HS-27A (cell line): ENCODE measurements at regions not wholly inside any gene's neighbourhood (a gene's known extent, or its start where the extent isn't known, plus 50 kb on each side); places are given as distances from the start of the nearest gene placed in this dataset.
A peak's percentile ranks its signal among the peaks of the same experiment; 100 is the strongest.
"Not testable (repeated sequence)": the region's sequence is repeated elsewhere in the genome, so short reads cannot be mapped to it uniquely, and the experiment has no call there.

ENCODE experiments used
- DNase-seq: peaks from one replicate; pipeline ENCODE4 v3.0.0-alpha.2; 2012; ENCODE audit warnings: low read depth, missing footprints

DNA sequence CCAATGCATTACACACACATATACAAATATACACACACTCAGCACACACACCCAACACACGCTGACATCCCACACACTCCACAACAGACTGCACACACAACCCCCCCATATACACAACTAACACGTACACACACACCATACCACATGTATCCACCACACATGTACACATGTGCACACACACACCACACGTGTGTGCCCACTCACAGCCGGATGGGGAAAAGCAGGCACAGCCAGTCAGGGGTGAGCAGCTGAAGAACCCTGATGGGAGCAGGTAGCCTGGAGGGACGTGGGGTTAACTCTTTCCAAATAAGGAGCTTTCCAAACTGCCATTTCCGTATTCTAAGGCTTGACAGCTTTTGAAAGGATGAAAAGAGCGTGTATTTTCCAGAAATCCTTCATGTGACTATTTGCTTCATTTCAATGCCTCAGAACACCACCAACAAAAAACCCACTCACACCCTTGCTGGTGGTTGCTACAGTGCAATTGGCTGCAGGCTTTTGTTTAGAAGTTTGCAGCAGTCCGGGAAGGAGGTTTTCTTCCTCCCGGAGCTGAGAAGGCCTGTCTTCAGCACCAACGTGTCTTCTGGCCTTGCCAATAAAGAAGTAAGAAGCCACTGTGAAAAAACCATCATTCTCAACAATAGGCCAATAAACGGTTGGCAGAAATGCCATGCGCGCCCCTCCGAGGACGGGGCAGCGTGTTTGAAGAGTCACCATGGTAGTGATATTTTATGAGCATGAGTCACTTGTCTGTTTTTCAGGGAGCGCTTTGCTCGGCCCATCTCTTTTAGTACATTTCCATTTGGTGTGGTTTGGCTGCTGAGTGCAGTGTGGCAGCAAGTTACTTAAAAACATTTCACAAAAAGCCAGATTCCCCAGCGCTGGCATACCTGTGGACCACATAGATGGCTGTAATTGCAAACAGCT, 131.3 kb upstream of the GMDS start:
- peak; percentile 42 for DNase-seq

DNA sequence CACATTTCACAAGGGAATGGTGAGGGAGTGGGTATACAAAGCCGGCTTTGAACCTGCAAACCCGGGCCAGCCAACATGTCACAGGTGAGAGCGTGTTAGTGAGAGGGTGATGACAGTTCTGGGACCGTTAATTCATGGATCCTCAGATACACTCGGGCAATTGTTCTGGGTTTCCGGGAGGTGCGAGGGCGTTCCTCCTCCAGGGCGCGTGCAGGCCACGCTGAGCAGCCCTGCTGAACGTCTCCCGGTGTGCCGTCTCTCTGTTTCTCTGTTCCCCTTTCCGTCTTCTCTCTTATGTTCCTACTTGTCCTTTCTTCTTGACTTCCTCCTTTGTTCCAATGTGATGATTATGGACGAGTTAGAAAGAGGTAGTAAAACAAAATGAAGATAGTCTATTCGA, 130.0 kb upstream of the GMDS start:
- DNase-seq, result no peak

DNA sequence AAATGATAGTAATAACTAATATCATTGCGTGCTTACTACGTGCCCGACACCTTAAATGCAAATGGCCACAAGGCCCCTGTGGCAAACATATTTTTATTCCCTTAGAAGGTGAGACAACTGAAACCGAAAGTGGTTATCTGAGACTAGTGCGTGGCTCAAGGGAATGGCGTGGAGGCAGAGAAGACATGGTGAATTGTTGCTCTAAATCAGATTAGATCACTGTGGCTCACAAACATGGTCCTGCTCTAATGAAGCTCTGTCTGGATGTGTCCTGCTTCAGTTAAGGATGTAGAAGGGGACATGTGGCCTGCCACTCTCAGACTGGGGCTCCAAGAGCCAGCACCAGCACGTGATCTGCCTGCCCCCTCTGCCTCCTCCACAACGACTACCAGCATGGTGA, 124.2 kb upstream of the GMDS start:
- no peak for DNase-seq

DNA sequence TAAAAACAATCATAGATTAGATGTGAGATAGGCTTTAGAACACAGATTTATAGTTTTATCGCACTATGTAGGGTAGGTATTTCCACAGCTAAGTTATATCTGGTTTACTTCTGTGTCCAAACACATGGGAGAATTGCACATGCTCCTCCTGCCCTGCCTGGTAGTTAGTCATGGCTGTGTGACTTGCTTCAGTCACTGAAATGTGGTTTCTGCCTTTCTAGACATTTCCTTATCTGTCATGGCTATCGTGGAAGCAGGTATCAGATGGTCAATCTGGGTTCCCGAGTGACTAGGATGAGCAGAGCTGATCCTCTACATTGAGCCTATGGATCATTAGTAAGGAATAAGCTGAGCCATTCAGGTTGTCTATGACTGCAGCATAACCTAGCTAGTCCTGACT, 117.8 kb upstream of the GMDS start:
- DNase-seq, result no peak

DNA sequence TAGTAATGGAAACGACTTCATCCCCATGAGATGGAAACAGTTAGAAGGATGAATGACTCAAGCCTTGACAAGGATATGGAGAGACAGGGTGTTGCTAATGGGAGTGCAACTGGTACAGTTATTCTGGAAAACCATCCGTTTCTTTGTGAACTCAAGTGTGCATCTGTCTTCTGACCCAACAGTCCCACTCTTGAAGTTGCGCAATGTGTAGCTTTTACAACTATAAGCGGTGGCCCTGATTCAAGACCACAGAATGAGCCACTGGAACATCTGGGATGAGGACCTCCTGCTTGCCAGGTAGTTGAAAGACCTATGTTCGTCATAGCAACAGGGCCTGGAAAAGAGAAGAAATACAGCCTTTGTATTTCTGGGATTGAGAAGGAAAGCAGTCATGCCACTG, 115.8 kb upstream of the GMDS start:
- DNase-seq, result no peak

DNA sequence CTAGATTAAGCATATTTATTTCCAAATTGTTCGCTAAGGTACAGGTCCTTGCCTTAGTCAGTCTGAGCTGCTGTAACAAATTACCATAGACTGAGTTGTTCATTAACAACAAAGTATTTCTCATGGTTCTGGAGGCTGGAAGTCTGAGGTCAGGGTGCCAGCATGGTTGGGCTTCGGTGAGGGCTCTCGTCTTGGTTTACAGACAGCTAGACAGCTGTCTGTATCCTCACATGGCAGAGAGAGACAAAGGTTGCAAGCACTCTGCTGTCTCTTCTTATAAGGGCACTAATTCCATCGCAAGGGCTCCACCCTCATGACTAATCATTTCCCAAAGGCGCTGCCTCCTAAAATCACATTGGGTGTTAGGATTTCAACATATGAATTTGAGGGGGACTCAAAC, 115.3 kb upstream of the GMDS start:
- no peak for DNase-seq

DNA sequence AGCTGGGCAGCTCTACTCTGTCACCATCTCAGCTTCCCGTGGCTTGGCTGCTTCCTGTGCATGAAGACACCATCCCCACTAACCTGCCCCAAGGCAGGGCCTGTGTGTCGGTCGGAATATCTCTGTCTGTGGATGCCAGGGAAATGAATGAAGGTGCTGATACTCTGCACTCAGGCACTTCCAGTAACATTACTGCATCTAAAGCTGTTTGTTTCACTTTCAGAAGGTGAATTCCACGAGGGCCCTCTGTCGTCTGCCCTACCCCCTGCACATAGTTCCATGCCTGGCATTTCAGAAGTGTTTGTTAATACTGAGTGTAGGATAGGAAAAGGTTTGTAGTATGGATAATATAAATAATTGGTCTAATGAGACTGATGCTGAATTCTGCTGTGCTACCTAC, 114.7 kb upstream of the GMDS start:
- no peak for DNase-seq

DNA sequence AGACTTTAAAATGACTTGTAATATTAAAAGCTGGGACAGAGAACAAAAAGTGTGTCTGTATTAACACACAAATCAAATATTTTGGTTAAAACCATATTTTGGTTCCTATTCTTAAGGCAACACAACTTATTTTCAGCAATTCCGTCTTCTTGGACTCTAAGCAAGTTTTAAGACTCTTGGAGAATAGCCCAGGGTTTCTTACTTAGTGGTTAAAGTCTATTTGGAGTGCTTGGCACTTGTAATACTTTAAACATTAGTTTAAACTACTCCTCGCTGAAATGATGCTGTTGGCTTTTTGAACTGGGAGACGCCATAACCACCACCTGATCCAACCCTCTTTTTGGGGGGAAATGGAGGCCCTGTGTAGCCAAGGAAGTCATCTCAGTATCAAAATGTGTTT, 109.7 kb upstream of the GMDS start:
- no peak for DNase-seq

DNA sequence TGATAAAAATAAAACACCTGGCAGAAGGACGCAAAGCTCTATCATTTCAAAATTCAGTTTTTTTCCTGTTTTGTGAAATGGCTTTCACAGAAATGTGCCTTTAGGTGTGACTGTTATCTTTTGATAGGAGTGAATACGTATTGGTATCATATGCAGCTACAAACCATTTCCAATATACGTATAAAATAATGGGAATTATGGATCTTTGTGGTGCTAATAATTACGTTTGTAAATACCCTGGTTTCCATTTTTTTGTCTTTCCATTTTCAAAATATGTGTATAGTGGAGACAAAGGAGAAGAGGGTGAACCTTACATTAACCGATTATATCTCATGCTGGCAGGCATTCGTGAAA, 108.7 kb upstream of the GMDS start:
- no peak for DNase-seq

DNA sequence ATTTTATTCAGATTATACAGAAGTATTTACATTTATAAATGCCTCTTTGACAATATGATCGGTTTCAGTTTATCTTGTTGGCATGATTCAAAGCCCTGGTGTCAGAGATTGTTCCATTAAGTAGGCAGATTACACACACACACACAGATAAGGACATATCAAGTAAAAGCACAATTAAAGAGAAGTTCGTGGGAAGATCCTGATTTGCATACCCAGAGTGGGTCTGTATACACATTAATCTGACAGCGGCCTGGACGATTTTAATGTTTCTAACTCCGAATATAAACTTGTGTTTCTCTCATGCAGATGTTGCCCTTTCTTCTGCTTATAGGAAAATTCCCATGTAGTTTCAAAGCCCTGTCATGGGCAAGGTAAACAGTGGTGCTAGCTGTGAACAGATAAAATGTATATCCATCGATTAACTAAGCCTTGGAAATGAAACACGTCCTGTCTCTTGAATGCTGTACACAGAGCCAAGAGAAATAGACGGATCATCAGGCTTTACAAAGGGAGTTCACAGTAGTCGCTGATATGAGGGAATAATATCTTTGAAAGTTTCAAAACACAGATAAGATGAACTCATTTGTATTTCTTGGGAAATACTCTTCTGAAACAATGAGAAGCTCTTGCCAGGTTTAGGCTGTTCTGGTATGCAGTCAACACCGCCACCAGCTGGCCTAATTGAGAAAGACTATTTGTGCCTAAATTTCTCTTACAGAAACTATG, 108.2 kb upstream of the GMDS start:
- DNase-seq, result no peak

DNA sequence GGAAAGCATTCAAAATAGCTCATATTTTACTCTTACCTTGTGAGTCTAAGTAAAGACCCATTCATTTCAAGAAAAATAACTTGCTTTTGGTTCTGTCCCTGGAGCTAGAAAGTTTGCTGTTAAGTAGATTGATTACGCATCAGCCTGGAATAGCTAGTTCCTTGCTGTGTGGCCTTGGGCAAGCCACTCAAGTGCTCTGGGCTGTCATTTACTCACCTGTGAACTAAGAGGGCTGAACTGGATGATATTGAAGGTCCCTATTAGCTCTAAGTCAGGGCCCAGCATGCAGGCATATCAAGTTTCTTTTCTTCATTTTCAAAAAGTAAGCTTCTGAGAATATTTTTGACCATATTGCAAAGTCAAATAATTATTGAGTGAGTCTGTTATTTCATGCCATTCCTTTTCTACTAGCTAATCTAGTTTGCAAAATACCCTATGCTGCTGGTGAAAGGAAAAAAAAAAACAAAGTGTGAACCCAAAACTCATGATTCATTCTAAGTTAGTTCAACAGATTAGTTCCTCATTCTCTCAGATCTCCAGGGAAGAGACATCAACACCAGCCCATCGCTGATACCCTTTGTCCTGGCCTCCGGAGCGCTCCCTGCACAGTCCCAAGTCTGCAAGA, 106.5 kb upstream of the GMDS start:
- no peak for DNase-seq

DNA sequence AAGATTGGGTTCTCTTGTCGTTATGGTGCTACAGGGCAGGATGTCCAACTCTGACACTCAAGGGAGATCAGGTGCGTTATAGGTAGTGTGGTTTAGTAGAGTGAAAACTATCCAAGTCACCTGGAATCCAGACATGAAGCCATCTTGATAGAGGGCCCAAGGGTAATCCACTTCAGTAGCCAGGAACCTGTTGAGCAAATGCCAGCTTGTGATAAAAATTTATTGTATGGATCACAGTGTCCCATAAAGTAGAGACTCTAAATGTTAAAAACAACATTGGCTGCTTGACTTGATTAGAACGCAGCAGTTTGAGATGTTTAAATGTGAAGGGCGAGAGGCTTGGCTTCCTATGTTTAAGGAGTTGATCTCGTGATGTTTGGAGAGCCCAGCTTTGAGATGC, 105.7 kb upstream of the GMDS start:
- DNase-seq, result no peak

DNA sequence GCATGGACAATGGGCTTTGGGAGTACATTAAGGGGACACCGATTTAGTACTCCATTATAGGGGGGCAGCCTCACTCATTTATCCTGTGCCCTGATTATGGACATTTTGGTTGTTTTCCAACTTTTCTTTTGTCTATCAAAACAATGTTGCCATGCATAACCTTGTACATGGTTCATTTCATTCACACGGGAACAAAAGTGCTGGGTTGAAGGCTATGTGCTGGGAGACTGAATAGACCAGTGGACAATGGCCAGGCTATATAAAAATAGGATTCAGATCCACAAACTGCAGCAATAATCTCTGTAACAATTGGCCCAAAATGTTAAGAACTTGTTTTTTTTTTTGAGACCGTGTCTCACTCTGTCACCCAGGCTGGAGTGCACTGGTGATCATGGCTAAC, 100.7 kb upstream of the GMDS start:
- no peak for DNase-seq

DNA sequence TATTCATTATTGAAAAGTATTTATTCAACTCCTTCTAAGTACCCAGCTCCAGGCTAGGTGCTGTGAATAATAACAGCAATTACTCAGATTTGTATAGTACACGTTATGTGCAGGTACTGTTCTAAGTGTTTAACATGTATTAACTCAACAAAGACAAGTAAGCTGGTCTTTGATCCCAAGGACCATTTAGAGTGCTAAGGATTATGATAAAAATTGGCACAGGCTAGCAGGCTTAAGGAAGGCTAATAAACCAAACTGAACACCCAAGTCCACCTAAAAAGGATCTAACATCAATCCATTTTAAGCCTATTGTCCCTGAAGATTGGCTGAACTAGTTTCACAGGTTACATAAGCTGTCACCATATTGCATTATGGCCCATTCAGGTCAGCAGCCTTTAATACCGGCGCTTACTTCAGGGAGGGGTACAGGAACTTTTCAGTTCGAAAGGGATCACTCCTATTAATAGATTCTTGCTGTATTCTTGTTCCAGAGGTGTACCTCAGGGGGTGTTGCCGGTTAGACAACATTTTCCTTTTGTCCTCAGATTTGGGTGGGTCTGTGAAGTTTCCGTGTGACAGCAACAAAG, 99.0 kb upstream of the GMDS start:
- DNase-seq, result no peak

DNA sequence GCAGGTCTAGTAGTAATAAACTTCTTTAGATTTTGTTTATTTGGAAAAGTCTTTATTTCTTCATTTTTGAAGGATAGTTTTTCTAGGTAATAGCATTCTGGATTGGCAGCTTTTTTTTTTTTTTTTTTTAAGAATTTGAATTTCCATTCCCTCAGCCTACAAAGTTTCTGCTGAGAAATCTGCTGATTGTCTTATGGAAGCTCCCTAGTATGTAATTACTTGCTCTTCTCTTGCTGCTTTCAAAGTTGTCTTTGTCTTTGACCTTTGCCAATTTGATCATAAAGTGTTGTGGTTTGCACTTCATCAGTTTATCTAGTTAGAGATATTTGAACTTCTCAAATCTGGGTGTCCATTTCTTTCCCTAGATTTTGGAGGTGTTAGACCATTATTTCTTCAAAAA, 82.2 kb upstream of the GMDS start:
- DNase-seq, result no peak

DNA sequence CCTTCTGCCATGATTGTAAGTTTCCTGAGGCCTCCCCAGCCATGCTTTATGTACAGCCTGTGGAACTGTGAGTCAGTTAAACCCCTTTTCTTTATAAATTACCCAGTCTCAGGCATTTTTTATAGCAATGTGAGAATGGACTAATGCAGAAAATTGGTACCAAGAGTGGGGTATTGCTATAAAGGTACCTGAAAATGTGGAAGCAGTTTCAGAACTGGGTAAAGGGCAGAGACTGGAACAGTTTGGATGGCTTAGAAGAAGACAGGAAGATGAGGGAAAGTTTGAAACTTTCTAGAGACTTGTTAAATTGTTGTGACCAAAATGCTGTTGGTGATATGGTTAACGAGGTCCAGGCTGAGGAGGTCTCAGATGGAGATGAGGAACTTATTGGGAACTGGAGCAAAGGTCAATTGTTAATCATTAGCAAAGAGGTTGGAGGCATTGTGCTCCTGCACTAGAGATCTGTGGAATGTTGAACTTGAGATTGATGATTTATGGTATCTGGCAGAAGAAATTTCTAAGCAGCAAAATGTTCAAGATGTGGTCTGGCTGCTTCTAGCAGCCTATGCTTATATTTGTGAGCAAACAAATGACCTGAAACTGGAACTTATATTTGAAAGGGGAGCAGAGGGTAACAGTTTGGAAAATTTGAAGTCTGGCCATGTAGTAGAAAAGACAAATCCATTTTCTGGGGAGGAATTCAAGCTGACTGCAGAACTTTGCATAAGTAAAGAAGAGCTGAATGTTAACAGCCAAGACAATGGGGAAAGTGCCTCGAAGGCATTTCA, 79.0 kb upstream of the GMDS start:
- DNase-seq, result no peak

DNA sequence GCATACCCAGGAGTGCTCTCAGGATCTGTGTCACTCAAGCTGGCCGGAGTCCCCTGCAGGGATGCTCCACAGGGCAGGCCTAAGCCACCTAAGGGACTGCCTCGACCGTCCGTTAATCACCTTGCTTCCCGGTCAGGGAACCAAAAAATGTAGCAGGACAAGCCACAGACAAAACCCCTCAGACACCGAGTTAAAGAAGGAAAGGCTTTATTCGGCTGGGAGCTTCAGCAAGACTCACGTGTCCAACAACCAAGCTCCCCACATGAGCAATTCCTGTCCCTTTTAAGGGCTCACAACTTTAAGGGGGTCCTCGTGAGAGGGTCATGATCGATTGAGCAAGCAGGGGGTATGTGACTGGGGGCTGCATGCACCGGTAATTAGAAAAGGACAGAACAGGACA, 72.1 kb upstream of the GMDS start:
- DNase-seq, result not testable (repeated sequence)

DNA sequence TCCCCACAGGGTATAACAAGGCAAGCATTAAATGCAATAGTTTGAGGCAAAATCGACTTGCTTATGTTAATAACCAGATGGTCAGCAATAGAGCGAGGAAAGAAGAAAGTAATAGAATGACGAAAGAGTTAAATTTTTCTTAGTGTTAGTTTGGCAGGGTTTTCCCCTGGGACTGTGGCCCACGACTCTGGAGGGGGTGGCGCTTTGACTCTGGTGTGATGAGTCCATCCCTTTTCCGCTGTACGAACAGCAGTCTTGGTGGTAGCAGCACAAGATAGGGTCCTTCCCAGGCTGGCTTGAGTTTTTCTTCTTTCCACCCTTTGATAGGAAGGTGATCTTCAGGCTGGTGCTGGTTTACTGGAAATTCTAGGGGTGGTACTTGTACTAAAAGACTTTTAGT, 69.2 kb upstream of the GMDS start:
- no peak for DNase-seq

DNA sequence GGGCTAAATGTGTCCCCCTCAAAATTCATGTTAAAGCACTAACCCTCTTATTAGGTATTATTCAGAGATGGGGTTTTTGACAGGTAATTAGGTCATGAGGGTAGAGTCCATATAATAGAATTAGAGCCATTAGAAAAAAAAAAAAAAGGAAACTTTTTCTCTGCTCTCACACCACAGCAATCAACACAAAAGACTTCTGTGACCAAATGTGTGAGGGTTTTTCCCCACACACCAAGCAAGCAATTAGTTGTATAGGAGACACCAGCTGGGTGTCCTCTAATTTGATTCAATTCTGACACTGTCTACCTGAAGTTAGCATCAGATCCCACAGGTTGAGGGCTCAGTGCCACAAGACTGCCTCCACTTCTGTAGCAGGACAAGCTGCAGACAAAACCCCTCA, 64.6 kb upstream of the GMDS start:
- DNase-seq, result no peak

DNA sequence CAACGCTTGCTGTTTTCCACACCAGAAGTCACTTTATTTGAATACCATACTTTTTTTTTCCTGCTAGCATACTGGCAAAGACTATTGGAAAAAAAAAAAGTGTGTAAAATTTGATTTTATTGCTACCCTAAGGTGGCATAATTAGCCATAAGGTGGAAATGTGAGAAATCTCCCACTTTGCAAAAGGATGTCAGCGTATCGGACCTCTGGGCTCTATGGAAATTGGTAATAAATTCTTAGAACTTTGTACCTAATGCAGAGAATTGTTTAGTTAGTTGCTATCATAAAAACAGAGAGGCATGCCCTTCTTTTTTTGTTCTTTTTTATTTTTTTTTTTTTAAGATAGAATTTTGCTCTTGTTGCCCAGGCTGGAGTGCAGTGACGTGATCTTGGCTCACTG, 63.7 kb upstream of the GMDS start:
- no peak for DNase-seq

DNA sequence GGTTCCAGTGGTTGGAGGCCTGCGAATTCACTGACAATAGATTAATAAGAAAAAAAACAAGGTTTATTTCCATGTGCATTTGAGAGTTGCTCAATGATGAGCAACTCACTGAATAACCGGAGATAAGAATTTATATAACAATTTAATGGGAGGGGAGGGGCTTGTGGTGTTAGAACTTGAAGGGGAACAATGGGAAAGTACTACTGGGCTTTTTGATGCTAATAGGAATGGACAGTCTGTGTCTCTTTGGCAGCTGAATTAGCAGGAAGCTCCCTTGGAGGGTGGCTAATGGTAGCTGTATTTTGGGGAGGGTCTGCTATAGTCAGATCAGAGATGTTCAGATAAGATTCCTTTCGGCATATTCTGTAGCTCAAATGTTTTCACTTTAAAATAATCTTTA, 62.4 kb upstream of the GMDS start:
- DNase-seq, result no peak

DNA sequence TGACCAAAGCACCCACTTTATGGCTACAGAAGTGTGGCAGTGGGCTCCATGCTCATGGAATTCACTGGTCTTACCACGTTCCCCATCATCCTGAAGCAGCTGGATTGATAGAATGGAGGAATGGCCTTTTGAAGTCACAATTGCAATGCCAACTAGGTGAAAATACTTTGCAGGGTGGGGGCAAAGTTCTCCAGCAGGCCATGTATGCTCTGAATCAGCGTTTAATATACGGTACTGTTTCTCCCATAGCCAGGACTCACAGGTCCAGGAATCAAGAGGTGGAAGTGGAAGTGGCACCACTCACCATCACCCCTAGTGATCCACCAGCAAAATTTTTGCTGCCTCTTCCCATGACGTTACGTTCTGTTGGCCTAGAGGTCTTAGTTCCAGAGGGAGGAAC, 60.5 kb upstream of the GMDS start:
- no peak for DNase-seq
